Ovary (tissue), 3 donors: ENCODE measurements at regions not wholly inside any gene's neighbourhood (a gene's known extent, or its start where the extent isn't known, plus 50 kb on each side); places are given as distances from the start of the nearest gene placed in this dataset.

Experiments
- EP300 ChIP-seq: sonication (generic); formaldehyde crosslinking; IDR thresholded peaks from one replicate; pipeline ENCODE4 v1.6.1; 2017; ENCODE audit warnings: antibody characterized with exemption
- POLR2A ChIP-seq: fragments of 450-650 bp; IDR thresholded peaks from one replicate; pipeline ENCODE4 v1.6.1; 2017; ENCODE audit warnings: antibody characterized with exemption, mild to moderate bottlenecking, moderate library complexity
- TF ChIP-seq, protein P1 (sequence below), 3 donors: fragments of 450-650 bp in 2 of 3; fragments of 200-600 bp in 1 of 3; IDR thresholded peaks; one replicate each; pipeline versions ENCODE4 v1.5.1 to v1.8.0; 2016 to 2022; ENCODE audit warnings: antibody characterized with exemption in 3 of 3, mild to moderate bottlenecking in 1 of 3
- donor health status: DM: no; HTN: no; CAD: no.

DNA sequence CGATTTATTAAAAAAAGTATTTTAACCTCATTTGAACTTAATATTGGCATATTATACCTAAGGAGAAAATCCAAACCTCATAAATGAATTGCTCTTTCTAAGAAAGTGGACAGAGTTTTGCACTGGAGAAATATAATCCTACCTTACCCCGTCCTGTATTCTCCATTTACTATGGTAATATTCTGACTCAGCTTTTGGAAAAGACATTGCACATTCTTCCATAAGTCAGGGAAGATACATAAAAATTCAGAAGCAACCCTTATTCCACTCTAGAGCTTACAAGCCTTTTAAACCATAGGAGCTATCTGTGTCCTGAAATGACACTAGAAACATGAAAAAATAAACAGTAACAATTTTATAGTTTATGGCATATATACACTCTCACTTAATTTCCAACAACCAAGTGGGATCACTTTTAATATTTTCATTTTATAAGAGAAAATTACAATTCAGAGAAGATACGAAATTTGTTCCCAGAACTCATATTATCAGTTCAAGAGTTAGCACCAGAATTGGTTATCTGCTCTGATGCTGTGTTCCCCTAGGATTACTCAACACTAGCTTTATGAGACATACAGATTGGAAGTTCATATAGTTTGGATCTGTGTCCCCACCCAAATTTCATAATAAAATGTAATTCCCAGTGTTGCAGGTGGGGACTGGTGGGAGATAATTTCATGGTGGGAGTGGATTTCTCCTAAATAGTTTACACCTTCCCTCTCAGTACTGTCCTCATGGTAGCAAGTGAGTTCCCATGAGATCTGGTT lies 359.4 kb downstream of the ARAP2 start:
- TF ChIP-seq, protein P1, sequence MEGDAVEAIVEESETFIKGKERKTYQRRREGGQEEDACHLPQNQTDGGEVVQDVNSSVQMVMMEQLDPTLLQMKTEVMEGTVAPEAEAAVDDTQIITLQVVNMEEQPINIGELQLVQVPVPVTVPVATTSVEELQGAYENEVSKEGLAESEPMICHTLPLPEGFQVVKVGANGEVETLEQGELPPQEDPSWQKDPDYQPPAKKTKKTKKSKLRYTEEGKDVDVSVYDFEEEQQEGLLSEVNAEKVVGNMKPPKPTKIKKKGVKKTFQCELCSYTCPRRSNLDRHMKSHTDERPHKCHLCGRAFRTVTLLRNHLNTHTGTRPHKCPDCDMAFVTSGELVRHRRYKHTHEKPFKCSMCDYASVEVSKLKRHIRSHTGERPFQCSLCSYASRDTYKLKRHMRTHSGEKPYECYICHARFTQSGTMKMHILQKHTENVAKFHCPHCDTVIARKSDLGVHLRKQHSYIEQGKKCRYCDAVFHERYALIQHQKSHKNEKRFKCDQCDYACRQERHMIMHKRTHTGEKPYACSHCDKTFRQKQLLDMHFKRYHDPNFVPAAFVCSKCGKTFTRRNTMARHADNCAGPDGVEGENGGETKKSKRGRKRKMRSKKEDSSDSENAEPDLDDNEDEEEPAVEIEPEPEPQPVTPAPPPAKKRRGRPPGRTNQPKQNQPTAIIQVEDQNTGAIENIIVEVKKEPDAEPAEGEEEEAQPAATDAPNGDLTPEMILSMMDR (IDR thresholded peaks at IDR 0.05): no peak
- TF ChIP-seq EP300 (no peak), POLR2A (no peak)
